Endothelial cell of umbilical vein (primary cell): ENCODE measurements at regions not wholly inside any gene's neighbourhood (a gene's known extent, or its start where the extent isn't known, plus 50 kb on each side); places are given as distances from the start of the nearest gene placed in this dataset.

Experiments
- BruUV-seq: library from RNA; stranded (reverse); fragments of 400-500 nt; replicated peaks from 2 replicates; lab custom pipeline; 2021; lab: Mats Ljungman, UMichigan
- CTCF ChIA-PET: fragments of 300-600, 350-600 bp; sonication (Branson Sonifier 250); formaldehyde crosslinking; loops from one replicate; lab custom pipeline; 2021; ENCODE audit warnings: antibody characterized with exemption, inconsistent platforms; lab: Charles Lee
- POLR2A ChIA-PET: fragments of 300-600, 350-600 bp; sonication (Branson Sonifier 250); formaldehyde crosslinking; loops from one replicate; lab custom pipeline; 2021; ENCODE audit warnings: antibody characterized with exemption, inconsistent platforms; lab: Charles Lee
- DNase-seq: peaks from one replicate; pipeline ENCODE4 v3.0.0-alpha.2; 2011; ENCODE audit warnings: low read depth, low spot score
- FAIRE-seq: peaks from 2 replicates; lab custom pipeline; 2011; peaks lifted over from hg19 to GRCh38; lab: Jason Lieb, UNC
- H2AFZ ChIP-seq: 2 replicates; pipeline ENCODE4 v1.6.0; 2012; ENCODE audit warnings: low read depth, low read length, control low read depth, inconsistent platforms
- H3K27ac ChIP-seq: 2 replicates; pipeline ENCODE4 v1.5.1; 2011; ENCODE audit warnings: low read depth, mild to moderate bottlenecking, control low read depth, low read length, moderate library complexity; ENCODE audit not compliant: insufficient read depth
- H3K27me3 ChIP-seq, 2 experiments: 2 replicates each; pipeline versions ENCODE4 v1.6.0 to v1.6.1; 2011; ENCODE audit warnings: low read length in 2 of 2, mixed read lengths in 1 of 2; ENCODE audit not compliant: control insufficient read depth in 2 of 2, insufficient read depth in 2 of 2
- H3K36me3 ChIP-seq, 2 experiments: 2 replicates in 1 of 2; 3 replicates in 1 of 2; pipeline ENCODE4 v1.5.1; 2011; ENCODE audit warnings: low read length in 2 of 2, mild to moderate bottlenecking in 1 of 2, moderate library complexity in 1 of 2; ENCODE audit not compliant: control insufficient read depth in 2 of 2, insufficient read depth in 2 of 2; ENCODE audit errors: extremely low read depth in 1 of 2
- H3K4me1 ChIP-seq: 3 replicates; pipeline ENCODE4 v1.5.1; 2011; ENCODE audit warnings: mild to moderate bottlenecking, low read length; ENCODE audit not compliant: control insufficient read depth, insufficient read depth; ENCODE audit errors: extremely low read depth
- H3K4me2 ChIP-seq: 2 replicates; pipeline ENCODE4 v1.6.1; 2011; ENCODE audit warnings: low read length, control low read depth, mixed read lengths; ENCODE audit not compliant: insufficient read depth
- H3K4me3 ChIP-seq, 3 experiments: fragments of 200-600 bp in 1 of 3; sonication (generic), shearing (Covaris generic) in 1 of 3; replicated peaks in 1 of 3; 2 replicates each; pipeline ENCODE4 v1.5.1; 2011 to 2016; ENCODE audit warnings: control low read depth in 3 of 3, low read length in 3 of 3, mild to moderate bottlenecking in 2 of 3, inconsistent platforms in 1 of 3, low read depth in 1 of 3, moderate library complexity in 1 of 3; ENCODE audit not compliant: insufficient read depth in 1 of 3
- H3K79me2 ChIP-seq: 2 replicates; pipeline ENCODE4 v1.6.0; 2012; ENCODE audit warnings: low read length, inconsistent platforms; ENCODE audit not compliant: control insufficient read depth, insufficient read depth
- H3K9ac ChIP-seq: replicated peaks from 2 replicates; pipeline ENCODE3; 2011; ENCODE audit warnings: low read length, control low read depth; ENCODE audit not compliant: insufficient read depth; ENCODE audit errors: extremely low read depth
- H3K9me1 ChIP-seq: replicated peaks from 3 replicates; pipeline ENCODE4 v1.6.0; 2011; ENCODE audit warnings: mild to moderate bottlenecking, low read length; ENCODE audit not compliant: control insufficient read depth, insufficient read depth; ENCODE audit errors: extremely low read depth
- H3K9me3 ChIP-seq: replicated peaks from 2 replicates; pipeline ENCODE4 v1.5.1; 2012; ENCODE audit warnings: low read length, inconsistent platforms; ENCODE audit not compliant: control insufficient read depth, insufficient read depth
- H4K20me1 ChIP-seq: replicated peaks from 2 replicates; pipeline ENCODE3; 2011; ENCODE audit warnings: mild to moderate bottlenecking, low read length; ENCODE audit not compliant: control insufficient read depth, insufficient read depth; ENCODE audit errors: extremely low read depth
- CTCF ChIP-seq, 2 donors: IDR thresholded peaks; 1 replicate in 1 of 2; 2 replicates in 1 of 2; pipeline ENCODE4 v1.5.1; 2011; ENCODE audit warnings: low read length in 2 of 2, mild to moderate bottlenecking in 2 of 2, moderate library complexity in 2 of 2, control low read depth in 1 of 2, inconsistent platforms in 1 of 2, low read depth in 1 of 2; ENCODE audit not compliant: insufficient read depth in 1 of 2; ENCODE audit errors: extremely low read depth in 1 of 2
- EZH2 ChIP-seq: IDR thresholded peaks from 2 replicates; pipeline ENCODE4 v1.6.1; 2012; ENCODE audit warnings: borderline replicate concordance, low read depth, mild to moderate bottlenecking, moderate library complexity, low read length, inconsistent platforms; ENCODE audit not compliant: severe bottlenecking
- FOS ChIP-seq: IDR thresholded peaks from 2 replicates; pipeline ENCODE4 v1.6.1; 2011; ENCODE audit warnings: mild to moderate bottlenecking, low read length, moderate library complexity, borderline replicate concordance; ENCODE audit not compliant: insufficient read depth
- GATA2 ChIP-seq: IDR thresholded peaks from 2 replicates; pipeline ENCODE4 v1.7.0; 2011; ENCODE audit warnings: low read depth, mild to moderate bottlenecking, moderate library complexity, mixed read lengths, low read length; ENCODE audit not compliant: insufficient read length, insufficient read depth
- JUN ChIP-seq: IDR thresholded peaks from 2 replicates; pipeline ENCODE4 v1.6.1; 2011; ENCODE audit warnings: borderline replicate concordance, low read depth; ENCODE audit not compliant: insufficient read length, insufficient read depth
- MAX ChIP-seq: IDR thresholded peaks from 2 replicates; pipeline ENCODE4 v1.6.1; 2011; ENCODE audit not compliant: insufficient read depth, insufficient read length
- MYC ChIP-seq: IDR thresholded peaks from one replicate; pipeline ENCODE4 v1.6.1; 2011; ENCODE audit warnings: mild to moderate bottlenecking, low read depth, low read length
- POLR2A ChIP-seq: IDR thresholded peaks from 2 replicates; pipeline ENCODE4 v1.6.1; 2012; ENCODE audit warnings: low read depth, mild to moderate bottlenecking, control low read depth, low read length
- POLR2AphosphoS5 ChIP-seq: IDR thresholded peaks from 2 replicates; pipeline ENCODE4 v1.6.1; 2012; ENCODE audit warnings: low read depth, mild to moderate bottlenecking, control low read depth, low read length, moderate library complexity; ENCODE audit not compliant: insufficient read depth
- dilution Hi-C: fragments of 300-500 bp; cut with MboI; formaldehyde crosslinking; loops from one replicate; pipeline ENCODE4 v1.15.0; 2019; ENCODE audit warnings: low sequenced_read_pairs; ENCODE audit not compliant: extremely low pct_ligation_motif_present
- intact Hi-C: fragments of 100-400 bp; cut with micrococcal nuclease; formaldehyde crosslinking; loops from one replicate; pipeline ENCODE4 v1.10.0; 2022

- TF ChIP-seq GATA2 = no peak
- TF ChIP-seq POLR2A = no peak
- no peak for TF ChIP-seq MAX
- TF ChIP-seq EZH2 = no peak
- TF ChIP-seq FOS = no peak
- no peak for TF ChIP-seq CTCF (IDR thresholded peaks at IDR 0.05; ENCODE audit: extremely low read depth in 1 of 2, insufficient read depth in 1 of 2, low read depth in 1 of 2, low read length in 2 of 2)
- no peak for TF ChIP-seq MYC
- no peak for TF ChIP-seq POLR2AphosphoS5
- TF ChIP-seq JUN = no peak
- Histone ChIP-seq H3K4me2 (peak overlapping the region; percentile 53), H3K79me2 (no peaks in the 10 kb centered on the region), H3K36me3 (no peaks in the 10 kb centered on the region), H3K9me3 (no peaks in the 10 kb centered on the region), H3K27me3 (no peaks in the 10 kb centered on the region), H3K4me1 (peaks cover 63% of the 10 kb centered on the region), H3K27ac (peak overlapping the region; percentile 49), H3K9ac (peak overlapping the region; percentile 58), H4K20me1 (no peaks in the 10 kb centered on the region), H3K9me1 (no peaks in the 10 kb centered on the region), H2AFZ (peak overlapping the region; percentile 50), H3K4me3 (no peak overlapping the region)
- BruUV-seq = TSS peak; percentile 74
- ChIA-PET CTCF (interaction anchor here (0.9 to 1.2 kb wide), 4 partner anchors 9 to 265 kb away, joined by 3 to 5 read pairs (median 4); no protein-coding TSS in a partner anchor), POLR2A (interaction anchor here (1.0 to 1.9 kb wide), 2 partner anchors 55 to 66 kb away, joined by 4 to 8 read pairs; no protein-coding TSS in a partner anchor)
- dilution Hi-C loops (no loop called here), intact Hi-C loops (loop anchor here (1.0 to 5.0 kb wide), 2 partner anchors 55 to 266 kb away; no protein-coding TSS in a partner anchor)
- FAIRE-seq (peak; percentile 8), DNase-seq (peak; percentile 25)
These were observed 56.6 kb upstream of the NLK start for GRCh38 chr17:27985736-27986399.
